GM08714 (cell line): ENCODE measurements at regions not wholly inside any gene's neighbourhood (a gene's known extent, or its start where the extent isn't known, plus 50 kb on each side); places are given as distances from the start of the nearest gene placed in this dataset.

Experiments used
- H3K4me3 ChIP-seq: fragments of 200-500 bp; sonication (Bioruptor generic); 2 replicates; pipeline ENCODE4 v1.5.1; 2014; ENCODE audit warnings: mild to moderate bottlenecking, low read length, inconsistent platforms
- ZNF274 ChIP-seq: IDR thresholded peaks from 2 replicates; pipeline ENCODE4 v1.6.1; 2012; ENCODE audit warnings: mild to moderate bottlenecking, low read depth, low read length

DNA sequence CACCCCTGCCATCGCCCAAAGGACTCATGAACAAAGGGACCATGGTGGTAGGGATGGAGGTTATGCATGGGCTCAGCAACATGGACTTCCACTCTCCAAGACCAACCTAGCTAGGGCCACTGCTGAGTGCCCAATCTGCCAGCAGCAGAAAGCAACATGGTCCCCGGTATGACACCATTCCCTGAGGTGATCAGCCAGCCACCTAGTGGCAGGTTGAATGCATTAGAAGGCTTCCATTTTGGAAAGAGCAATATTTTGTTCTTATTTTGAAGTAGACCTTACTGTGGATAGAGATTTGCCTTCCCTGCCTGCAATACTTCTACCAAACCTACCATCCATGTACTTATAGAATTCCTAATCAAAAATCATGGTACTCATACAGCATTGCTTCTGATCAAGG is 99.8 kb downstream of the METTL4 start:
- no peak overlapping the region for H3K4me3 ChIP-seq
- no peak for TF ChIP-seq ZNF274

DNA sequence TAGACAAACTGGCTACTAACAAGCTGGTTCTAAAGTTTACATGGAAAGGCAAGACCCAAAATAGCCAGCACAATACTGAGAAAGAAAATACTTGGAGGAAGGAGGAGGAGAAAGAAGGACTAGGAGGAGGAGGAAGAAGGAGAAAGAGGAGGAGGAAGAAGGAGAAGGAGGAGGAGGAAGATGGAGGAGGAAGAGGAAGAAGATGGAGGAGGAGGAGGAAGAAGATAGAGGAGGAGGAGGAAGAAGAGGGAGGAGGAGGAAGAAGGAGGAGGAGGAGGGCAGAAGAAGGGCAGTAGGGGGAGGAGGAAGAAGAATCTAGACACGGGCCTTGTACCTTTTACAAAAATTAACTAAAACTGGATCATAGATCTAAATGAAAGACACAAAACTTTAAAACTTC is 92.6 kb downstream of the METTL4 start:
- H3K4me3 ChIP-seq, result no peak overlapping the region
- TF ChIP-seq ZNF274, result no peak

DNA sequence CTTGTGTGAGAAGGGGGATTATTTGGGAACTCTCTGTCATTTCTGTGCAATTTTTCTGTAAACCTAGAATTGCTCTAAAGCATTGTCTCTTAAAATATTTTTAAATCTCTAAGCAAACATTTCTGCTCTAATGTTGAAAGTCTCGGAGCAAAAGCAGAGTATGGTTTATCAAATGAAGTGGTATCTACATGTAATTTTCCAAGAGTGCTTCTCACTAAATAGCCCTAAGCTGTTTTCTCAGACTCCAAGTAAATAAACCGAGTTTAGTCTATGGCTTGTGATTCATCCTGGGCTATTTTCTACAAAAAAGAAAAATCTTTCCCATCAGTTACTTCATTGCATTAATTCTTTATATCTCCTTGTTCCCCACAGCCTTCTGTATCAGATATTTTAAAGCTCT is 90.8 kb downstream of the METTL4 start:
- no peak for TF ChIP-seq ZNF274
- no peak overlapping the region for H3K4me3 ChIP-seq

DNA sequence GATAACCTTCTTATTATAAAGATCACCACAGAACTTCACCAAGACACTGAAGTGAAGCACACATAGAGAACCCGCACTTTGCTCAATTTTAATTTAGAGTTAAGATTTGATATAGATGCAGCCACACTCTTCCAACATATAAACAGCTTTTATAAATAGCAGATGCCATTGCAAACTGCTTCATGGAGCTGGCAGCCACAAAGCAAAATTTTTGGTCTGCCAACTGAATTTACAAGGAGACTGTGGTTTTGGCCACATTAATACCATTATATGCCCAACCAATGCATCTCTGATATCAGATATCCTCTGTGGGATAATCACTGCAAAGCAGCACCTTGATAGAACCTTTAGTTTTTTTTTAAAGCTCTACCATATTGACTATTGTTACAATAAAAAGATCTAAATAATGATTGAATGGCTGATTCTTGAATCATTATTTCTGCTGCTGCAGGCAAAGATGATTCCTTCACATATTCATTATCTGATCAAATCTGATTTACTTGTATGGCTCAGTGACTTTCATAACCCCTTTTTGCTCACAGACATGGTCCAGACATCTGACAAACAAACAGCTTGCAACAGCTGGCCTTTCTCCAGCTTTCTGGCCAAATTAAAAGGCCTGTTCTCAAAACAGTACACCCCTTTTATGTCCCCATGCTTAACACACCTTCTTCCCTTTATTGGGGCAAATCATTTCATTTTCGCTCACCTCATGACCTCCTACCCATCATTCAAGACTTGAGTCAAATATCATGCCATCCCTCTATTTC is 88.4 kb downstream of the METTL4 start:
- no peak for TF ChIP-seq ZNF274
- no peak overlapping the region for H3K4me3 ChIP-seq

DNA sequence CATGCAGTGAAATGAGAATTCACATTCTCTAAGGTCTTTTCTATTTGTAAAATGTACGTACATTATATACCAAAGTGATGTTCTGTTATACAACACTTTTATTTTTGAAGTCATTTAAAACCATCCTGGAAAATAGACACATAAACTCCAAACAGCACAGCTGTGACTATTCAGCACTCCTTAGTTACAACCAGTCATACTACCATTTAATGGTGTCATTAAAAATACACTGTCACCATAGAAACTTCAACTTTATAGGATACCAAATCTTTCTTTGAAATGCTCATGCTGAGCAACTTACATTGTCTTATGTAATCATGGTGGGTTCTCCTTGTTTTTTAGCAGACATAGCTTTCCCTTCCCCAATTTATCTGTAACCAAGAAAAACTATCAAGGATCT is 85.3 kb downstream of the METTL4 start:
- TF ChIP-seq ZNF274, result no peak
- H3K4me3 ChIP-seq, result no peak overlapping the region

DNA sequence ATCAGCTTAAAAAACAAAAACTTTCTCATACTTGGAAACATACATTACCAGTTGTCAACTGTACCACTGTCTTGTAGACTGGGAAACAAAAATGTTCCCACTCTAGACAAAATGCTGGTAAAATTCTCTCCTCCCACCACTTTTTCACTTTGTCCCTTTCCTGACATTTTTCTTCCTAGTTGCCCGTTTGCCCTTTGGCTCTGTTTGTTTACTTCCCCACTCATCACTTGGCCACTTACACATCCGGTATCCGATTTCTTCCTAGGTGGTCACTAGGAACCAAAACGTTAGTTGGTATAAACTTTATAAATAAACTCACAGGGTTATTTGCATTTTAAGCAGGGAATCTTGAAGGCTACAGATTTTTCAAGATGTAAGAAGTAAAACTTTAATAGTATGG is 84.9 kb downstream of the METTL4 start:
- H3K4me3 ChIP-seq, result no peak overlapping the region
- TF ChIP-seq ZNF274, result no peak
